ENCODE measurements at regions not wholly inside any gene's neighbourhood (a gene's known extent, or its start where the extent isn't known, plus 50 kb on each side); places are given as distances from the start of the nearest gene placed in this dataset.

GRCh38 chr22:49535126-49535525 is 292.5 kb downstream of the BRD1 start:
- no peak overlapping the region for H3K4me2 ChIP-seq (ENCODE audit: unreplicated experiment)
- H4K20me1 ChIP-seq (ENCODE audit: insufficient read depth): no peaks in the 10 kb centered on the region
- no peaks in the 10 kb centered on the region for H3K27me3 ChIP-seq (replicated peaks; ENCODE audit: insufficient read depth)
- H3K4me1 ChIP-seq (ENCODE audit: insufficient read depth): no peaks in the 10 kb centered on the region
- in situ Hi-C loops (cut with MboI): no loop called here
- no peaks in the 10 kb centered on the region for H3K79me2 ChIP-seq (ENCODE audit: insufficient read depth)
- no peaks in the 10 kb centered on the region for H3K9me2 ChIP-seq (ENCODE audit: insufficient read depth)
- H3K36me3 ChIP-seq (ENCODE audit: low read depth): no peaks in the 10 kb centered on the region
- no peaks in the 10 kb centered on the region for H3F3A ChIP-seq (ENCODE audit: insufficient read depth)
- TF ChIP-seq EZH2 (IDR thresholded peaks at IDR 0.05; ENCODE audit: insufficient read depth, poor library complexity, severe bottlenecking): no peak
- TF ChIP-seq EZH2phosphoT487 (IDR thresholded peaks at IDR 0.05; ENCODE audit: insufficient read depth, low read depth): no peak
- WGBS, 2 experiments (ENCODE audit: low coverage in 1 of 2, low lambda C conversion rate in 2 of 2, missing lambda C conversion rate in 2 of 2): 43 to 46% methylated on average over 9 of the region's 9 CpGs
- no peak overlapping the region for H2AFZ ChIP-seq
- no peak overlapping the region for H3K9ac ChIP-seq
- H3K27ac ChIP-seq: no peak overlapping the region
- no peaks in the 10 kb centered on the region for H3K9me3 ChIP-seq (ENCODE audit: low read depth)
- no peak for DNase-seq
- H3K4me3 ChIP-seq: no peak overlapping the region

GRCh38 chr22:49534386-49534785 is 293.3 kb downstream of the BRD1 start:
- Histone ChIP-seq H3K4me1 (ENCODE audit: insufficient read depth) (no peaks in the 10 kb centered on the region), H3K27ac (no peak overlapping the region), H3K9me3 (ENCODE audit: low read depth) (no peaks in the 10 kb centered on the region), H3K4me2 (ENCODE audit: unreplicated experiment) (no peak overlapping the region), H3K36me3 (ENCODE audit: low read depth) (no peaks in the 10 kb centered on the region), H3K27me3 (replicated peaks; ENCODE audit: insufficient read depth) (no peaks in the 10 kb centered on the region), H2AFZ (no peak overlapping the region), H3K9ac (no peak overlapping the region), H3F3A (ENCODE audit: insufficient read depth) (no peaks in the 10 kb centered on the region), H3K4me3 (no peak overlapping the region), H4K20me1 (ENCODE audit: insufficient read depth) (no peaks in the 10 kb centered on the region), H3K79me2 (ENCODE audit: insufficient read depth) (no peaks in the 10 kb centered on the region), H3K9me2 (ENCODE audit: insufficient read depth) (no peaks in the 10 kb centered on the region)
- no peak for DNase-seq
- in situ Hi-C loops (cut with MboI): no loop called here
- TF ChIP-seq EZH2 (IDR thresholded peaks at IDR 0.05; ENCODE audit: insufficient read depth, poor library complexity, severe bottlenecking) (no peak), EZH2phosphoT487 (IDR thresholded peaks at IDR 0.05; ENCODE audit: insufficient read depth, low read depth) (no peak)
- WGBS, 2 experiments (ENCODE audit: low coverage in 1 of 2, low lambda C conversion rate in 2 of 2, missing lambda C conversion rate in 2 of 2): 39 to 47% methylated on average over 16 of the region's 16 CpGs

DNA sequence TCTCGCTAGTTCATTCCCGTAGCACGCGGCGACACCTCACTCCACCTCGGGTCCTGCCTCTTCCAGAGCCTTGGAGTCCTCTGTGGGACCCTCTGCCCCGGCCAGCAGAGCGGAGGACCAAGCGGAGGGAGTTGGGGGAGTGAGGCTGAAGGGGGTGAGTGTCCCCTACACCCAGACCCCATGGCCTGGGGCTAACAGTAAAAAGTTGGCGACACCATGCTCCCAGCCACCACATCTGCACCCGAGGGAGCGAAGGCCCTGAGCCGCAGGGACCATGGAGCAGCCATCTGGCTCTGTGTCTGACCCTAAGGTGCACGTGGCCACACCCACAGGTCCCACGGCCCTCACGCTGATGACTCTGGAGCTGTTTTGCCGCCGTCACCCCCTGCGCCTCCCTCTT is 293.8 kb downstream of the BRD1 start:
- DNase-seq: no peak
- no peaks in the 10 kb centered on the region for H4K20me1 ChIP-seq (ENCODE audit: insufficient read depth)
- H3K9me3 ChIP-seq (ENCODE audit: low read depth): no peaks in the 10 kb centered on the region
- no peak overlapping the region for H3K4me3 ChIP-seq
- TF ChIP-seq EZH2 (IDR thresholded peaks at IDR 0.05; ENCODE audit: insufficient read depth, poor library complexity, severe bottlenecking): no peak
- TF ChIP-seq EZH2phosphoT487 (IDR thresholded peaks at IDR 0.05; ENCODE audit: insufficient read depth, low read depth): no peak
- no peak overlapping the region for H3K27ac ChIP-seq
- in situ Hi-C loops (cut with MboI): no loop called here
- no peaks in the 10 kb centered on the region for H3K27me3 ChIP-seq (replicated peaks; ENCODE audit: insufficient read depth)
- H3K79me2 ChIP-seq (ENCODE audit: insufficient read depth): no peaks in the 10 kb centered on the region
- 46 to 50% methylated on average over 19 of the region's 19 CpGs for WGBS, 2 experiments (ENCODE audit: low coverage in 1 of 2, low lambda C conversion rate in 2 of 2, missing lambda C conversion rate in 2 of 2)
- H3K4me1 ChIP-seq (ENCODE audit: insufficient read depth): no peaks in the 10 kb centered on the region
- no peak overlapping the region for H2AFZ ChIP-seq
- H3K36me3 ChIP-seq (ENCODE audit: low read depth): no peaks in the 10 kb centered on the region
- no peak overlapping the region for H3K4me2 ChIP-seq (ENCODE audit: unreplicated experiment)
- H3K9me2 ChIP-seq (ENCODE audit: insufficient read depth): no peaks in the 10 kb centered on the region
- H3K9ac ChIP-seq: no peak overlapping the region
- H3F3A ChIP-seq (ENCODE audit: insufficient read depth): no peaks in the 10 kb centered on the region

DNA sequence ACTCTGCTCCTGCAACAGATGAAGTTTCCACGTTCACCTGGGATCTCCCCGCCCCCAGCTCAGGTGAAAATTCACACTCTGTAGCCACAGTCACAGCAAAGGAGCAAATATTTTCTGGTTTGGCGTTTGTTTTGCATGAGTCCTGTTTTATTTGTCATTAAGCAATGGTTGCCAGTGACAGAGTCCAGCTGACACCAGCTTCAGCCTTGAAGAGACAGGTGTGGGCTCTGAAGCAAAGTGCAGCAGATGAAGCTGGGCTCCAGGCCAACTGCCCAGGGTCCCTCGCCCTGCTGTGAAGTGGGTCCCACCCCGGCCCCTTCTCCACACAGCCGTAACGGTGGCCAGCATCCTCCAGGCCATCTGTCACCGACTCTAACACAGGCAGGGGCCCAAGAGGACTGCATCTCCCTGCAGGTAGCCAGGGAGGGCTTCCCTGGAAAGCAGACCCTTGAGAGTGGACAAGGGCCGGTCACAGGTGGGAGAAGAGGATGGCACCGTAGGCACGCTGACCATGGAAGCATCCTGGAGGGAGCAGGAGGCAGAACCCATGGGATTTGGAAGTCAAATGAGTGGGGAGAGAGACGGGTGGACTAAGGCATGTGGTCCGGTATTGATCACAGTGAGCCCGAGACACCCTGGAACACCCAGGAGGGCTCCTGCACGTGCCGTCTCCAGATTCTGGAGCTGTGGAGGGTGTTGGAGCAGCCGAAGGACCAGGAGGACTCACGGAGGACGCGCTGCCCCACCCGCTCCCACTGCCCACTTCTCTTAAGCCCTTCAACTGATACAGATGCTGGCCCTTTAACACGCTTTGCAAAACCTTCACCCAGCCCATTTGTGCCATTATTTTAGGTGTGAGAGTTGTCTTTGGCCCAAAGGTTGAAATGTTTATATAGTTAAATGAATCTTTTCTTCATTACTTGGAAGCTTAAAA is 294.5 kb downstream of the BRD1 start:
- H3F3A ChIP-seq (ENCODE audit: insufficient read depth): no peaks in the 10 kb centered on the region
- no peaks in the 10 kb centered on the region for H3K36me3 ChIP-seq (ENCODE audit: low read depth)
- TF ChIP-seq EZH2 (IDR thresholded peaks at IDR 0.05; ENCODE audit: insufficient read depth, poor library complexity, severe bottlenecking) (no peak), EZH2phosphoT487 (IDR thresholded peaks at IDR 0.05; ENCODE audit: insufficient read depth, low read depth) (no peak)
- H3K27me3 ChIP-seq (replicated peaks; ENCODE audit: insufficient read depth): no peaks in the 10 kb centered on the region
- no peak overlapping the region for H2AFZ ChIP-seq
- no peak overlapping the region for H3K4me2 ChIP-seq (ENCODE audit: unreplicated experiment)
- 36 to 38% methylated on average over 22 of the region's 22 CpGs for WGBS, 2 experiments (ENCODE audit: low coverage in 1 of 2, low lambda C conversion rate in 2 of 2, missing lambda C conversion rate in 2 of 2)
- no peaks in the 10 kb centered on the region for H3K9me2 ChIP-seq (ENCODE audit: insufficient read depth)
- no peak overlapping the region for H3K27ac ChIP-seq
- no peak overlapping the region for H3K4me3 ChIP-seq
- H3K9ac ChIP-seq: no peak overlapping the region
- no peaks in the 10 kb centered on the region for H3K4me1 ChIP-seq (ENCODE audit: insufficient read depth)
- no peaks in the 10 kb centered on the region for H3K9me3 ChIP-seq (ENCODE audit: low read depth)
- H4K20me1 ChIP-seq (ENCODE audit: insufficient read depth): no peaks in the 10 kb centered on the region
- in situ Hi-C loops (cut with MboI): no loop called here
- no peaks in the 10 kb centered on the region for H3K79me2 ChIP-seq (ENCODE audit: insufficient read depth)
- DNase-seq: no peak
